Breast epithelium (tissue), 3 donors: ENCODE measurements at regions not wholly inside any gene's neighbourhood (a gene's known extent, or its start where the extent isn't known, plus 50 kb on each side); places are given as distances from the start of the nearest gene placed in this dataset.

Source experiments
- CTCF ChIP-seq, 3 donors: fragments of 450-650 bp; IDR thresholded peaks; one replicate each; pipeline ENCODE4 v1.5.1; 2016 to 2017; ENCODE audit warnings: antibody characterized with exemption in 3 of 3, mild to moderate bottlenecking in 3 of 3, moderate library complexity in 3 of 3
- POLR2A ChIP-seq: fragments of 450-650 bp; IDR thresholded peaks from one replicate; pipeline ENCODE4 v1.6.1; 2016; ENCODE audit warnings: antibody characterized with exemption, mild to moderate bottlenecking, moderate library complexity
- POLR2AphosphoS5 ChIP-seq, 3 donors: sonication (generic); formaldehyde crosslinking; IDR thresholded peaks; one replicate each; pipeline ENCODE4 v1.6.1; 2017; ENCODE audit warnings: antibody characterized with exemption in 3 of 3

DNA sequence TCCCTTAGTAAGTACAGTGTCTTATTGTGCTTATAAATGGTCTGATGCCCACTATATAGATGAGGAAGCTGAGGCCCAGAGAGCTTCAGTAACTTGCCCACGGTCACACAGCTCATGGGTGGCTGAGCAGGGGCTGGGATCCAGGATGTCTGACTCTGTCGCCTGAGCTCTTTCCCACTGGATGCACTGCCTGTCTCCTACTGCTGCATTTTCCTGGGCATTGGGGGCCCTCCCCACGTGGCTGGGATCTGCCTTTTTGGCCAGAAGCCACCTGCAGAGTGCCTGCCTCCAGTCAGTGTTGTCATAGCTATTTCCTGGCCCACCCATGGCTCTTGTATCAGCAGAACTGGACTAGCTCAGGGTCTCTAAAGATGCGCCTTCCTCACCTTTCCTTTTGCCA, 57.5 kb upstream of the TAMM41 start:
- TF ChIP-seq CTCF (IDR thresholded peaks at IDR 0.05) (no peak), POLR2A (no peak), POLR2AphosphoS5 (IDR thresholded peaks at IDR 0.05) (no peak)
